Fibroblast of lung (primary cell): ENCODE measurements at regions not wholly inside any gene's neighbourhood (a gene's known extent, or its start where the extent isn't known, plus 50 kb on each side); places are given as distances from the start of the nearest gene placed in this dataset.

Experiments used
- DNase-seq, 2 donors: peaks; one replicate each; pipeline versions ENCODE4 v3.0.0 to v3.0.0-alpha.2; 2010; ENCODE audit warnings: low read depth in 2 of 2
- H2AFZ ChIP-seq: 2 replicates; pipeline ENCODE4 v1.5.1; 2012; ENCODE audit warnings: low read length, control low read depth, inconsistent platforms
- H3K27ac ChIP-seq: 2 replicates; pipeline ENCODE4 v1.5.1; 2011; ENCODE audit warnings: low read length, control low read depth; ENCODE audit not compliant: insufficient read depth
- H3K27me3 ChIP-seq: 2 replicates; pipeline ENCODE4 v1.5.1; 2011; ENCODE audit warnings: mild to moderate bottlenecking, low read length; ENCODE audit not compliant: control insufficient read depth, insufficient read depth
- H3K36me3 ChIP-seq: 2 replicates; pipeline ENCODE4 v1.5.1; 2011; ENCODE audit warnings: low read length; ENCODE audit not compliant: control insufficient read depth, insufficient read depth
- H3K4me1 ChIP-seq: 2 replicates; pipeline ENCODE4 v1.5.1; 2011; ENCODE audit warnings: low read length; ENCODE audit not compliant: control insufficient read depth, insufficient read depth; ENCODE audit errors: extremely low read depth
- H3K4me2 ChIP-seq: 2 replicates; pipeline ENCODE4 v1.5.1; 2011; ENCODE audit warnings: low read length, control low read depth; ENCODE audit not compliant: insufficient read depth; ENCODE audit errors: extremely low read depth
- H3K4me3 ChIP-seq, 4 experiments: fragments of 200-600 bp in 1 of 4; sonication (generic) in 1 of 4; replicated peaks in 1 of 4; 2 replicates each; pipeline ENCODE4 v1.5.1; 2011 to 2016; ENCODE audit warnings: low read length in 4 of 4, low read depth in 3 of 4, mild to moderate bottlenecking in 3 of 4, control low read depth in 2 of 4, inconsistent platforms in 1 of 4, mixed read lengths in 1 of 4; ENCODE audit not compliant: insufficient read depth in 1 of 4; ENCODE audit errors: control extremely low read depth in 1 of 4
- H3K79me2 ChIP-seq: 2 replicates; pipeline ENCODE4 v1.5.1; 2012; ENCODE audit warnings: mild to moderate bottlenecking, low read length, inconsistent platforms; ENCODE audit not compliant: control insufficient read depth, insufficient read depth
- H3K9ac ChIP-seq: 2 replicates; pipeline ENCODE4 v1.5.1; 2011; ENCODE audit warnings: mild to moderate bottlenecking, low read length, control low read depth; ENCODE audit not compliant: insufficient read depth
- H3K9me3 ChIP-seq: 2 replicates; pipeline ENCODE4 v1.5.1; 2012; ENCODE audit warnings: low read depth, low read length; ENCODE audit not compliant: control insufficient read depth, insufficient read depth
- H4K20me1 ChIP-seq: 2 replicates; pipeline ENCODE4 v1.5.1; 2011; ENCODE audit warnings: low read length; ENCODE audit not compliant: control insufficient read depth, insufficient read depth; ENCODE audit errors: extremely low read depth
- EZH2 ChIP-seq: IDR thresholded peaks from 2 replicates; pipeline ENCODE4 v1.5.1; 2012; ENCODE audit warnings: low read length, control low read depth, mild to moderate bottlenecking; ENCODE audit errors: missing control alignments
- TF ChIP-seq, protein P1 (sequence below), 2 donors: IDR thresholded peaks in 1 of 2; conservative IDR thresholded peaks in 1 of 2; 1 replicate in 1 of 2; 2 replicates in 1 of 2; pipeline ENCODE4 v1.5.1; 2011 to 2012; ENCODE audit warnings: low read length in 2 of 2, control low read depth in 1 of 2, inconsistent platforms in 1 of 2, low read depth in 1 of 2, mild to moderate bottlenecking in 1 of 2

DNA sequence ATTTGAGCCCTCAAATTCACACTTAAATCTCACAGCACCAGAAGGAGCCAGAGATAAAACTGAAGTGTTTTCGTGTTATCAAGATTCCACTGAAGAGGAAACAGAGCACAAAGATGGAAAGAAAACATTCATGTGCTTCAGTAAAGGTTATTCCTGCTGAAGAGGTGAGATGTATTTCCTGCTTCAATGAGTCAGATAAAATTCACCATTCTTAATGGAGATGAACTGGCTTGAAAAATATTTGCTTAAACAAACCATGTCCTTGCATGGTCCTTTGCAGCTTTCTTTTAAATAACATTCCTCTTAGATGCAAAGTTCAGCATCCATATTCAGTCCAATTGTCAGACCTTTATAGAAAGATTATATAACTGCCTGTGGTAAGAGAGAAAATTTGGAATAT, 294.2 kb downstream of the IPMK start:
- H2AFZ ChIP-seq, result no peak overlapping the region
- H3K27me3 ChIP-seq, result no peaks in the 10 kb centered on the region
- H3K36me3 ChIP-seq, result no peaks in the 10 kb centered on the region
- no peaks in the 10 kb centered on the region for H3K9me3 ChIP-seq
- TF ChIP-seq, protein P1, sequence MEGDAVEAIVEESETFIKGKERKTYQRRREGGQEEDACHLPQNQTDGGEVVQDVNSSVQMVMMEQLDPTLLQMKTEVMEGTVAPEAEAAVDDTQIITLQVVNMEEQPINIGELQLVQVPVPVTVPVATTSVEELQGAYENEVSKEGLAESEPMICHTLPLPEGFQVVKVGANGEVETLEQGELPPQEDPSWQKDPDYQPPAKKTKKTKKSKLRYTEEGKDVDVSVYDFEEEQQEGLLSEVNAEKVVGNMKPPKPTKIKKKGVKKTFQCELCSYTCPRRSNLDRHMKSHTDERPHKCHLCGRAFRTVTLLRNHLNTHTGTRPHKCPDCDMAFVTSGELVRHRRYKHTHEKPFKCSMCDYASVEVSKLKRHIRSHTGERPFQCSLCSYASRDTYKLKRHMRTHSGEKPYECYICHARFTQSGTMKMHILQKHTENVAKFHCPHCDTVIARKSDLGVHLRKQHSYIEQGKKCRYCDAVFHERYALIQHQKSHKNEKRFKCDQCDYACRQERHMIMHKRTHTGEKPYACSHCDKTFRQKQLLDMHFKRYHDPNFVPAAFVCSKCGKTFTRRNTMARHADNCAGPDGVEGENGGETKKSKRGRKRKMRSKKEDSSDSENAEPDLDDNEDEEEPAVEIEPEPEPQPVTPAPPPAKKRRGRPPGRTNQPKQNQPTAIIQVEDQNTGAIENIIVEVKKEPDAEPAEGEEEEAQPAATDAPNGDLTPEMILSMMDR (conservative IDR thresholded peaks at IDR 0.05 in 1 of 2, IDR thresholded peaks at IDR 0.05 in 1 of 2; ENCODE audit: low read depth in 1 of 2, low read length in 2 of 2), result no peak
- no peak for TF ChIP-seq EZH2
- no peak overlapping the region for H3K27ac ChIP-seq
- peak in 1 of 2 donors; percentile 63 for DNase-seq
- H4K20me1 ChIP-seq, result no peaks in the 10 kb centered on the region
- H3K4me3 ChIP-seq, result no peak overlapping the region
- H3K4me2 ChIP-seq, result no peak overlapping the region
- no peaks in the 10 kb centered on the region for H3K4me1 ChIP-seq
- no peak overlapping the region for H3K9ac ChIP-seq
- no peaks in the 10 kb centered on the region for H3K79me2 ChIP-seq

DNA sequence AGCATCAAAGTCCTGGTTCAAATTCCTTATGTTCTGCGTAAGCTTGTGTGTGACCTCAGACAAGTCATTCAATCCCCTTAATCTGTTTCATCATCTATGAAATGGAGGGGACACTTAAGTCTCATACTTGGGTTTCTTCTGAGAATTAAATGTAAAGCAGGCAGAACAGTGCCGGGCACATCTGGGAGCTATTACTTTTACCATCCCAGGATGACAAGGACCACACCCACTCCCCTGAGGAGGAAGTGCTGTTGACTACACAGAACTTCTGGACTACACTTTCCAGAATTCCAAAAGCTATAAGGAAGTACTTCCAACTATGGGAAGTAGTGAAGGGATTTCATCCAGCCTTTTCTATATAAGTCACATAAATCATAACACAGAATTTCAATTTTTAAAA, 294.9 kb downstream of the IPMK start:
- Histone ChIP-seq H3K4me2 (no peak overlapping the region), H3K27ac (no peak overlapping the region), H2AFZ (no peak overlapping the region), H3K79me2 (no peaks in the 10 kb centered on the region), H4K20me1 (no peaks in the 10 kb centered on the region), H3K9ac (no peak overlapping the region), H3K4me3 (no peak overlapping the region), H3K9me3 (no peaks in the 10 kb centered on the region), H3K4me1 (no peaks in the 10 kb centered on the region), H3K27me3 (no peaks in the 10 kb centered on the region), H3K36me3 (no peaks in the 10 kb centered on the region)
- no peak for DNase-seq
- TF ChIP-seq, protein P1 (conservative IDR thresholded peaks at IDR 0.05 in 1 of 2, IDR thresholded peaks at IDR 0.05 in 1 of 2; ENCODE audit: low read depth in 1 of 2, low read length in 2 of 2), result no peak
- no peak for TF ChIP-seq EZH2

DNA sequence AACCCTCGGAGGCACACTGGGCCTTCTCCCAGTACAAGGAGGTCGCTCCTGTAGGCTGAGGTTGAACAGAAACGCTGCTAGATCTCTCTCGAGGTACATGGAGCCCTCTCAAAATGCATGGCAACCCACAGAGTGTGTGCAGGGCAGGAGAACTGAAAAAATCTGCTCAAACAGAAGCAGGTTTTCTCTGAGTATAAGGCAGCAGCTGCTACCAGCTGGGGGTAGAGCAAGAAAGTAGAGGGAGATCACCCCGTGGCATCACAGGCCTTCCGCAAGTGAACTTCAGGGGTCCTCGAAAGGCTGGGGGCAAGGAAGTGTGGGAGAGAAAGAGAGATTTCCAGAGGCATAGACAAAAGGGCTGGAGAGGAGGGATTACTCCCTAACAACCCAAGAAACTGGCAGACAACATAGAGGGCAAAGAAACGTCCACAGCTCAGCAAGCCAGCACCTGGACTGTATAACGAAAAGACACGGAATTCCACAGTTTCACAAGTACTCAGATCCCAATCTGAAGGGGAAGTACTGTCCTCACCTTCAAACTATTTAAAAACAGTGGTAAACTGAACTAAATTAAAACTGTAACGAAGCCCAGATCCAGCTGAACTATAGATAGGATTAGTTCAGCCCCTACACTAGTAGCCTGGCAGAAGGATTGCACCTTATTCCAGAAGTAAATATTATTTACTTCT, 299.2 kb downstream of the IPMK start:
- Histone ChIP-seq H3K27ac (no peak overlapping the region), H3K9me3 (no peaks in the 10 kb centered on the region), H4K20me1 (no peaks in the 10 kb centered on the region), H3K9ac (no peak overlapping the region), H3K27me3 (no peaks in the 10 kb centered on the region), H2AFZ (no peak overlapping the region), H3K4me3 (no peak overlapping the region), H3K79me2 (no peaks in the 10 kb centered on the region), H3K4me1 (no peaks in the 10 kb centered on the region), H3K4me2 (no peak overlapping the region), H3K36me3 (no peaks in the 10 kb centered on the region)
- no peak for DNase-seq
- no peak for TF ChIP-seq EZH2
- TF ChIP-seq, protein P1 (conservative IDR thresholded peaks at IDR 0.05 in 1 of 2, IDR thresholded peaks at IDR 0.05 in 1 of 2; ENCODE audit: low read depth in 1 of 2, low read length in 2 of 2), result no peak
